CD4-positive, alpha-beta T cell (primary cell): ENCODE measurements at regions not wholly inside any gene's neighbourhood (a gene's known extent, or its start where the extent isn't known, plus 50 kb on each side); places are given as distances from the start of the nearest gene placed in this dataset.

ENCODE experiments used
- ATAC-seq: fragments of 200-7000 bp; cut with Tn5 transposase; one replicate; pipeline ENCODE4 v1.10.0; 2022; ENCODE audit warnings: mild to moderate bottlenecking; ENCODE audit not compliant: poor library complexity
- CTCF ChIA-PET: fragments of 350-600 bp; sonication (Branson Sonifier 250); formaldehyde crosslinking; loops from one replicate; lab custom pipeline; 2021; ENCODE audit warnings: antibody characterized with exemption, inconsistent platforms; lab: Charles Lee
- POLR2A ChIA-PET: fragments of 350-600 bp; sonication (Branson Sonifier 250); formaldehyde crosslinking; loops from one replicate; lab custom pipeline; 2021; ENCODE audit warnings: antibody characterized with exemption, inconsistent platforms; lab: Charles Lee
- DNase-seq, 14 experiments: peaks; one replicate each; pipeline ENCODE4 v3.0.0-alpha.2; 2013 to 2020; ENCODE audit warnings: mixed read lengths in 2 of 14
- H3K27ac ChIP-seq, 2 donors: one replicate each; pipeline versions ENCODE4 v1.5.1 to v1.7.0; 2013; ENCODE audit warnings: low read length in 2 of 2, low read depth in 1 of 2, mild to moderate bottlenecking in 1 of 2
- H3K27me3 ChIP-seq, 2 experiments: 1 replicate in 1 of 2; 2 replicates in 1 of 2; pipeline versions ENCODE4 v1.6.1 to v1.7.0; 2013; ENCODE audit warnings: low read length in 2 of 2, control low read depth in 1 of 2, mild to moderate bottlenecking in 1 of 2, moderate library complexity in 1 of 2; ENCODE audit not compliant: insufficient read depth in 2 of 2, control insufficient read depth in 1 of 2
- H3K36me3 ChIP-seq: one replicate; pipeline ENCODE4 v1.6.1; 2013; ENCODE audit warnings: low read length, control low read depth; ENCODE audit not compliant: insufficient read depth
- H3K4me1 ChIP-seq: one replicate; pipeline ENCODE4 v1.6.1; 2013; ENCODE audit warnings: low read length, control low read depth; ENCODE audit not compliant: insufficient read depth
- H3K4me3 ChIP-seq: one replicate; pipeline ENCODE4 v1.5.1; 2013; ENCODE audit warnings: mild to moderate bottlenecking, low read length, moderate library complexity
- H3K9me3 ChIP-seq, 2 experiments: 1 replicate in 1 of 2; 2 replicates in 1 of 2; pipeline versions ENCODE4 v1.6.1 to v1.7.0; 2013; ENCODE audit warnings: low read length in 2 of 2, mild to moderate bottlenecking in 2 of 2, control low read depth in 1 of 2, moderate library complexity in 1 of 2; ENCODE audit not compliant: control insufficient read depth in 1 of 2, insufficient read depth in 1 of 2
- H3K27ac Mint-ChIP-seq: one replicate; pipeline ENCODE4 v1.8.0; 2020; ENCODE audit warnings: mixed read lengths
- H3K27me3 Mint-ChIP-seq: one replicate; pipeline ENCODE4 v1.8.0; 2021; ENCODE audit warnings: mixed read lengths
- H3K36me3 Mint-ChIP-seq: one replicate; pipeline ENCODE4 v1.8.0; 2021; ENCODE audit warnings: low read depth, mixed read lengths
- H3K4me1 Mint-ChIP-seq: one replicate; pipeline ENCODE4 v1.8.0; 2021; ENCODE audit warnings: low read depth, mixed read lengths
- H3K4me3 Mint-ChIP-seq: one replicate; pipeline ENCODE4 v1.8.0; 2020; ENCODE audit warnings: mild to moderate bottlenecking, mixed read lengths
- H3K9me3 Mint-ChIP-seq: one replicate; pipeline ENCODE4 v1.8.0; 2020; ENCODE audit warnings: mixed read lengths
- CTCF ChIP-seq: fragments of 200-600 bp; IDR thresholded peaks from one replicate; pipeline ENCODE4 v1.8.0; 2022; ENCODE audit warnings: antibody characterized with exemption, mild to moderate bottlenecking
- intact Hi-C, 2 experiments: fragments of 100-400 bp; cut with DNase I in 1 of 2; cut with micrococcal nuclease in 1 of 2; formaldehyde crosslinking; loops; one replicate each; pipeline versions ENCODE4 v1.15.1 to v1.9.0; 2023 to 2025; cut with DNase I, micrococcal nuclease

- no peaks in the 10 kb centered on the region for H3K9me3 Mint-ChIP-seq
- no peak for ATAC-seq
- H3K27ac ChIP-seq, result no peak overlapping the region
- intact Hi-C loops, result no loop called here
- H3K4me3 Mint-ChIP-seq, result no peak overlapping the region
- no peaks in the 10 kb centered on the region for H3K27me3 ChIP-seq
- no peaks in the 10 kb centered on the region for H3K27me3 Mint-ChIP-seq
- H3K9me3 ChIP-seq, result peaks cover 0 to 8% of the 10 kb centered on the region in 2 experiments
- H3K36me3 ChIP-seq, result no peaks in the 10 kb centered on the region
- no peak overlapping the region for H3K27ac Mint-ChIP-seq
- no peak overlapping the region for H3K4me3 ChIP-seq
- no peak for DNase-seq
- no peaks in the 10 kb centered on the region for H3K4me1 ChIP-seq
- CTCF ChIA-PET, result interaction anchor here (0.7 kb wide), 1 partner anchor 9 kb away, joined by 3 read pairs; no protein-coding TSS in a partner anchor
- H3K4me1 Mint-ChIP-seq, result no peaks in the 10 kb centered on the region
- no peak for TF ChIP-seq CTCF
- POLR2A ChIA-PET, result no interaction called here
- no peaks in the 10 kb centered on the region for H3K36me3 Mint-ChIP-seq
These were observed 223.4 kb downstream of the NR2F2 start for GRCh38 chr15:96553931-96554330.

GRCh38 chr15:96554541-96554940 is 224.0 kb downstream of the NR2F2 start:
- H3K4me1 ChIP-seq, result no peaks in the 10 kb centered on the region
- ChIA-PET CTCF (no interaction called here), POLR2A (no interaction called here)
- H3K9me3 ChIP-seq, result peaks cover 0 to 6% of the 10 kb centered on the region in 2 experiments
- no peak overlapping the region for H3K4me3 ChIP-seq
- H3K27me3 ChIP-seq, result no peaks in the 10 kb centered on the region
- ATAC-seq (no peak), DNase-seq (no peak)
- Mint-ChIP-seq H3K27ac (no peak overlapping the region), H3K27me3 (no peaks in the 10 kb centered on the region), H3K9me3 (no peaks in the 10 kb centered on the region), H3K4me1 (no peaks in the 10 kb centered on the region), H3K36me3 (no peaks in the 10 kb centered on the region), H3K4me3 (no peak overlapping the region)
- intact Hi-C loops, result no loop called here
- no peak overlapping the region for H3K27ac ChIP-seq
- no peak for TF ChIP-seq CTCF
- no peaks in the 10 kb centered on the region for H3K36me3 ChIP-seq

- CTCF ChIA-PET, result no interaction called here
These were observed 228.6 kb downstream of the NR2F2 start for GRCh38 chr15:96559087-96559486.

More at GRCh38 chr15:96559087-96559486, 228.6 kb downstream of the NR2F2 start:
- no peak overlapping the region for H3K27ac Mint-ChIP-seq
- Histone ChIP-seq H3K9me3 (no peaks in the 10 kb centered on the region), H3K27me3 (no peaks in the 10 kb centered on the region), H3K4me1 (no peaks in the 10 kb centered on the region), H3K36me3 (no peaks in the 10 kb centered on the region), H3K27ac (no peak overlapping the region), H3K4me3 (no peak overlapping the region)
- H3K27me3 Mint-ChIP-seq, result no peaks in the 10 kb centered on the region
- H3K36me3 Mint-ChIP-seq, result no peaks in the 10 kb centered on the region
- H3K9me3 Mint-ChIP-seq, result no peaks in the 10 kb centered on the region
- POLR2A ChIA-PET, result no interaction called here
- ATAC-seq (no peak), DNase-seq (no peak)
- H3K4me3 Mint-ChIP-seq, result no peak overlapping the region
- no peaks in the 10 kb centered on the region for H3K4me1 Mint-ChIP-seq
- no peak for TF ChIP-seq CTCF
- intact Hi-C loops, result no loop called here
